Right atrium auricular region (tissue), 2 donors: ENCODE measurements at regions not wholly inside any gene's neighbourhood (a gene's known extent, or its start where the extent isn't known, plus 50 kb on each side); places are given as distances from the start of the nearest gene placed in this dataset.
A peak's percentile ranks its signal among the peaks of the same experiment; 100 is the strongest.

Experiments used
- DNase-seq: peaks from one replicate; pipeline ENCODE4 v3.0.0-alpha.2; 2019; ENCODE audit warnings: low spot score
- H3K27ac ChIP-seq, 2 donors: fragments of 200-600 bp; sonication (generic); 1 replicate in 1 of 2; 2 replicates in 1 of 2; pipeline ENCODE4 v1.5.1; 2016 to 2019
- H3K27me3 ChIP-seq, 2 donors: fragments of 200-600 bp; sonication (generic); one replicate each; pipeline versions ENCODE4 v1.5.1 to v1.6.0; 2017 to 2019
- H3K36me3 ChIP-seq: fragments of 200-600 bp; sonication (generic); one replicate; pipeline ENCODE4 v1.5.1; 2016
- H3K4me1 ChIP-seq, 2 donors: fragments of 200-600 bp; sonication (generic); one replicate each; pipeline versions ENCODE4 v1.5.1 to v1.6.0; 2017 to 2019
- H3K4me3 ChIP-seq, 2 donors: fragments of 200-600 bp; sonication (generic); 1 replicate in 1 of 2; 2 replicates in 1 of 2; pipeline ENCODE4 v1.5.1; 2017 to 2019; ENCODE audit warnings: mild to moderate bottlenecking in 1 of 2, moderate library complexity in 1 of 2
- H3K9me3 ChIP-seq, 2 donors: fragments of 200-600 bp; sonication (generic); one replicate each; pipeline ENCODE4 v1.5.1; 2019
- CTCF ChIP-seq, 2 donors: fragments of 200-600 bp; sonication (generic); IDR thresholded peaks; one replicate each; pipeline ENCODE4 v1.5.1; 2019; ENCODE audit warnings: antibody characterized with exemption in 2 of 2

GRCh38 chr10:28403090-28403489, 100.2 kb upstream of the MPP7 start:
- DNase-seq = no peak
- Histone ChIP-seq H3K36me3 (no peaks in the 10 kb centered on the region), H3K27ac (no peak overlapping the region), H3K4me1 (no peaks in the 10 kb centered on the region), H3K27me3 (no peaks in the 10 kb centered on the region), H3K4me3 (no peak overlapping the region), H3K9me3 (no peaks in the 10 kb centered on the region)
- TF ChIP-seq CTCF (IDR thresholded peaks at IDR 0.05) = no peak

- Histone ChIP-seq H3K4me3 (no peak overlapping the region), H3K36me3 (no peaks in the 10 kb centered on the region), H3K9me3 (no peaks in the 10 kb centered on the region), H3K27me3 (peaks cover 0 to 4% of the 10 kb centered on the region in 2 donors), H3K4me1 (no peaks in the 10 kb centered on the region), H3K27ac (no peak overlapping the region)
- TF ChIP-seq CTCF (IDR thresholded peaks at IDR 0.05) = no peak
- DNase-seq = no peak
Observed at GRCh38 chr10:28408237-28408777, 105.4 kb upstream of the MPP7 start.

- no peak overlapping the region for H3K27ac ChIP-seq
- H3K4me1 ChIP-seq = no peaks in the 10 kb centered on the region
- peaks cover 0 to 4% of the 10 kb centered on the region in 2 donors for H3K27me3 ChIP-seq
- H3K4me3 ChIP-seq = no peak overlapping the region
- no peaks in the 10 kb centered on the region for H3K9me3 ChIP-seq
- TF ChIP-seq CTCF (IDR thresholded peaks at IDR 0.05) = peak in 1 of 2 donors; percentile 16
- no peaks in the 10 kb centered on the region for H3K36me3 ChIP-seq
- no peak for DNase-seq
Observed at GRCh38 chr10:28410420-28411135, 107.7 kb upstream of the MPP7 start.

- Histone ChIP-seq H3K36me3 (no peaks in the 10 kb centered on the region), H3K27me3 (peaks cover 0 to 4% of the 10 kb centered on the region in 2 donors), H3K4me1 (no peaks in the 10 kb centered on the region), H3K9me3 (no peaks in the 10 kb centered on the region), H3K27ac (no peak overlapping the region), H3K4me3 (no peak overlapping the region)
- no peak for DNase-seq
- TF ChIP-seq CTCF (IDR thresholded peaks at IDR 0.05) = no peak
Observed at GRCh38 chr10:28411136-28411460, 108.2 kb upstream of the MPP7 start.

GRCh38 chr10:28411648-28412047, 108.8 kb upstream of the MPP7 start:
- DNase-seq = no peak
- Histone ChIP-seq H3K27me3 (peaks cover 0 to 4% of the 10 kb centered on the region in 2 donors), H3K9me3 (no peaks in the 10 kb centered on the region), H3K4me1 (no peaks in the 10 kb centered on the region), H3K4me3 (no peak overlapping the region), H3K36me3 (no peaks in the 10 kb centered on the region), H3K27ac (no peak overlapping the region)
- TF ChIP-seq CTCF (IDR thresholded peaks at IDR 0.05) = no peak

GRCh38 chr10:28418069-28418468, 114.8 kb upstream of the WAC start:
- DNase-seq = no peak
- no peaks in the 10 kb centered on the region for H3K4me1 ChIP-seq
- H3K36me3 ChIP-seq = no peaks in the 10 kb centered on the region
- no peaks in the 10 kb centered on the region for H3K27me3 ChIP-seq
- no peak overlapping the region for H3K27ac ChIP-seq
- TF ChIP-seq CTCF (IDR thresholded peaks at IDR 0.05) = no peak
- no peaks in the 10 kb centered on the region for H3K9me3 ChIP-seq
- H3K4me3 ChIP-seq = no peak overlapping the region
